Calu3 (cell line): ENCODE measurements at regions not wholly inside any gene's neighbourhood (a gene's known extent, or its start where the extent isn't known, plus 50 kb on each side); places are given as distances from the start of the nearest gene placed in this dataset.

Experiments
- BruUV-seq: library from RNA; stranded (reverse); fragments of 400-500 nt; replicated peaks from 2 replicates; lab custom pipeline; 2021; lab: Mats Ljungman, UMichigan
- CTCF ChIA-PET: fragments of 300-600 bp; sonication (Branson Sonifier 250); formaldehyde crosslinking; loops from one replicate; lab custom pipeline; 2022; ENCODE audit warnings: antibody characterized with exemption; lab: Charles Lee
- DNase-seq: peaks from one replicate; pipeline ENCODE4 v3.0.0; 2022
- H3K27ac Mint-ChIP-seq: one replicate; pipeline ENCODE4 v1.8.0; 2022; ENCODE audit warnings: mixed read lengths; ENCODE audit not compliant: unreplicated experiment
- H3K27me3 Mint-ChIP-seq: one replicate; pipeline ENCODE4 v1.8.0; 2022; ENCODE audit warnings: mixed read lengths; ENCODE audit not compliant: unreplicated experiment
- H3K36me3 Mint-ChIP-seq: one replicate; pipeline ENCODE4 v1.8.0; 2022; ENCODE audit warnings: mild to moderate bottlenecking, moderate library complexity, mixed read lengths; ENCODE audit not compliant: insufficient read depth, unreplicated experiment
- H3K4me1 Mint-ChIP-seq: one replicate; pipeline ENCODE4 v1.8.0; 2022; ENCODE audit warnings: mild to moderate bottlenecking, low read depth, mixed read lengths; ENCODE audit not compliant: unreplicated experiment
- H3K4me3 Mint-ChIP-seq: one replicate; pipeline ENCODE4 v1.8.0; 2022; ENCODE audit warnings: mild to moderate bottlenecking, low read depth, moderate library complexity, mixed read lengths; ENCODE audit not compliant: unreplicated experiment
- H3K9me3 Mint-ChIP-seq: one replicate; pipeline ENCODE4 v1.8.0; 2022; ENCODE audit warnings: low read depth, mixed read lengths; ENCODE audit not compliant: unreplicated experiment
- CTCF ChIP-seq: fragments of 200-600 bp; IDR thresholded peaks from one replicate; pipeline ENCODE4 v1.8.0; 2022; ENCODE audit warnings: antibody characterized with exemption; ENCODE audit not compliant: unreplicated experiment
- intact Hi-C: fragments of 100-400 bp; cut with micrococcal nuclease; formaldehyde crosslinking; loops from one replicate; pipeline ENCODE4 v1.10.0; 2022; ENCODE audit not compliant: unreplicated experiment

- DNase-seq = no peak
- BruUV-seq = no TSS peak
- no peak for TF ChIP-seq CTCF
- H3K4me3 Mint-ChIP-seq = no peak overlapping the region
- no peak overlapping the region for H3K27ac Mint-ChIP-seq
- intact Hi-C loops = no loop called here
- CTCF ChIA-PET = no interaction called here
- H3K9me3 Mint-ChIP-seq = no peaks in the 10 kb centered on the region
- no peaks in the 10 kb centered on the region for H3K27me3 Mint-ChIP-seq
- no peaks in the 10 kb centered on the region for H3K4me1 Mint-ChIP-seq
- H3K36me3 Mint-ChIP-seq = no peaks in the 10 kb centered on the region
Observed at GRCh38 chr2:181312515-181312927, 144.7 kb upstream of the ITGA4 start.

GRCh38 chr2:181313845-181314244 is 143.3 kb upstream of the ITGA4 start:
- H3K4me3 Mint-ChIP-seq = no peak overlapping the region
- no TSS peak for BruUV-seq
- CTCF ChIA-PET = no interaction called here
- no peak for TF ChIP-seq CTCF
- intact Hi-C loops = no loop called here
- H3K4me1 Mint-ChIP-seq = no peaks in the 10 kb centered on the region
- no peak for DNase-seq
- no peaks in the 10 kb centered on the region for H3K36me3 Mint-ChIP-seq
- no peaks in the 10 kb centered on the region for H3K9me3 Mint-ChIP-seq
- no peaks in the 10 kb centered on the region for H3K27me3 Mint-ChIP-seq
- H3K27ac Mint-ChIP-seq = no peak overlapping the region

GRCh38 chr2:181314551-181314950 is 142.6 kb upstream of the ITGA4 start:
- Mint-ChIP-seq H3K27ac (no peak overlapping the region), H3K4me1 (no peaks in the 10 kb centered on the region), H3K27me3 (no peaks in the 10 kb centered on the region), H3K9me3 (no peaks in the 10 kb centered on the region), H3K36me3 (no peaks in the 10 kb centered on the region), H3K4me3 (no peak overlapping the region)
- TF ChIP-seq CTCF = no peak
- intact Hi-C loops = no loop called here
- no TSS peak for BruUV-seq
- CTCF ChIA-PET = no interaction called here
- DNase-seq = no peak

- H3K27ac Mint-ChIP-seq = no peak overlapping the region
- H3K9me3 Mint-ChIP-seq = no peaks in the 10 kb centered on the region
- no peak for DNase-seq
- no peak for TF ChIP-seq CTCF
- H3K4me1 Mint-ChIP-seq = no peaks in the 10 kb centered on the region
- no peaks in the 10 kb centered on the region for H3K36me3 Mint-ChIP-seq
- no peaks in the 10 kb centered on the region for H3K27me3 Mint-ChIP-seq
- no TSS peak for BruUV-seq
- CTCF ChIA-PET = no interaction called here
- intact Hi-C loops = no loop called here
- H3K4me3 Mint-ChIP-seq = no peak overlapping the region
Observed at GRCh38 chr2:181317511-181317910, 139.7 kb upstream of the ITGA4 start.
